Umbilical cord (tissue), 1 donor: ENCODE measurements at regions not wholly inside any gene's neighbourhood (a gene's known extent, or its start where the extent isn't known, plus 50 kb on each side); places are given as distances from the start of the nearest gene placed in this dataset.
A peak's percentile ranks its signal among the peaks of the same experiment; 100 is the strongest.

Experiments
- DNase-seq: peaks from one replicate; pipeline ENCODE4 v3.0.0-alpha.2; 2015; ENCODE audit warnings: low spot score

DNA sequence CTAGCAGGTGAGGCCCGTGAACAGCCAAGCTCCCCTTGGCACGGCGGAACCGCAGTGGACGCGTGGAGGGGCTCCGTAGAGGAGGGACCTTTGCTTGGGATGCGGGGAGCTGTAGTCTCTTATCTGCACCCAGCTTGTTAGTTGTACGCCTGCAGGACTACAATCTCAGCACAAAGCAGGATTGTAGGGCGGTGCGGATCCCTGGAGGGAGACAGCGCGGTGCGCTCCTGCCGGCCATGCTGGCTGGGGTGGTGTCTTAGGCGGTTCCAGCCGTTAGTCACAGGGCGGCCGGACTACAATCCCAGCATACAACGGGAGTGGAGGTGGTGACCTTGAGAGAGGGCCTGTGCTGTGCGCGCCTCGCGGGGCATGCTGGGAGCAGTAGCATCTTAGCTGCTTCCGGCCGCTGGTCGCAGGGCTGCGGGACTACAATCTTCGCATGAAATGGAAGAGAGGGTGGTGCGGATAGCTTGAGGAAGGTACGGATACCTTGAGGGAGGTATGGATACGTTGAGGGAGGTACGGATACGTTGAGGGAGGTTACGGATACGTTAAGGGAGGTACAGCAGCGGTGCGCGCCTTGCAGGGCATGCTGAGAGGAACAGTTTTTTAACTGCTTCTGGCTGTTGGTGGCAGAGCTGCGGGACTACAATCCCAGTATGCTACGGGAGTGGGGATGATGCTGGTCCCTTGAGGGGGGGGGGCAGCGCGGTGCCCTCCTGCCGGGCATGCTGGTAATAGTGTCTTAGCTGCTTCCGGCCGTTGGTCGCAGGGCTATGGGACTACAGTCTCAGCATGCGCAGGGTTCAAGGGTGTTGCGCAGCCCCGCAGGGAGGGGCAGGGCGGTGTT lies 1419.1 kb downstream of the UQCRFS1 start:
- peak; percentile 98 for DNase-seq

DNA sequence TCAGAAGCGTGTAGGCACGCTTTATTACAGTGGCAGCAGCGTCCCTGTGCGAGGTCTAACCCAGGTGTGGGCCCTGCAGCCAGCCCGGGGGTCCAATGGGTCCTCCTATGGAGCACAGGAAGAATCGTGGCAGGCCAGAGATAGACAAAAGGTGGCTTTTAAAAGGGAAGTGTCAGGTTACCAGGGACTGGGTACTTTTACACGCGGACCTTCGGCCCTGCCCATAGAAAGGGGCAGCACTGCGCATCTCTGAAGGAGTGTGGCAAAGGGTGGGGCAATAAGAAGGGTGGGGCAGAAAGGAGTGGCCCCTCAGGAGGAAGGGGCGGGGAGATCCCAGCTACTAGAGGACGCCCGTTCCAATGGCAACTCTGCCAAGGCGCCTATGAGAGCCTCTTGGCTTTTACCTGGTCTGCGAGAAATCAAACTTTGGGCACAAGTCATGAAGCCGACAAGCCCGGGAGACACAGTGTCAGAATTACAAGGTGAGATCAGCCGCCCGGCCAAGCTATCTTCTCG lies 1419.8 kb downstream of the UQCRFS1 start:
- DNase-seq = peak; percentile 85

DNA sequence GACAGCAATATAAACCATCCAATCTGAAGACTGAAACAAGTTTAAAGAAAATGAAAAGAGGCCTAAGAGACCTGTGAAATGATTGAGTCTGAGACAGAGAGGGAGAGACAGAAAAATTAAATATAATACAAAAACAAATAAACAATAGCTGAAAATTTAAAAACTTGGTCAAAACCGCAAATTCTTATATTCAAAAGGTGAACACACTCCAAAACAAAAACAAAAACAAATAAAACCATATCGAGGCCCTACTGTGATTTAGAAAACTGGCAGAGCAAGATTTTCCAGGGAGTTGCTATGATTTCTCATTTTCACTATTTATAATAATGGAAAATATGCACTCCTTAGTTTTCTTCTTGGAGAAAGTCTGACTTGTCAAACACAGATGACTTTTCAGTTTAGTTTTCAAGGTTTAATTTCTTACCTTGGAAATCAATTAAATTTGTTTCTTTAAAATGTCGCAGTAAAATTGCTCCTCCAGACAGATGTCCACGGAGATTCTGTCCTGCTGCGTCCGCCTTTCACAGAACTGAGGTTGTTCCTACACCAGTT lies 1420.3 kb downstream of the UQCRFS1 start:
- no peak for DNase-seq

DNA sequence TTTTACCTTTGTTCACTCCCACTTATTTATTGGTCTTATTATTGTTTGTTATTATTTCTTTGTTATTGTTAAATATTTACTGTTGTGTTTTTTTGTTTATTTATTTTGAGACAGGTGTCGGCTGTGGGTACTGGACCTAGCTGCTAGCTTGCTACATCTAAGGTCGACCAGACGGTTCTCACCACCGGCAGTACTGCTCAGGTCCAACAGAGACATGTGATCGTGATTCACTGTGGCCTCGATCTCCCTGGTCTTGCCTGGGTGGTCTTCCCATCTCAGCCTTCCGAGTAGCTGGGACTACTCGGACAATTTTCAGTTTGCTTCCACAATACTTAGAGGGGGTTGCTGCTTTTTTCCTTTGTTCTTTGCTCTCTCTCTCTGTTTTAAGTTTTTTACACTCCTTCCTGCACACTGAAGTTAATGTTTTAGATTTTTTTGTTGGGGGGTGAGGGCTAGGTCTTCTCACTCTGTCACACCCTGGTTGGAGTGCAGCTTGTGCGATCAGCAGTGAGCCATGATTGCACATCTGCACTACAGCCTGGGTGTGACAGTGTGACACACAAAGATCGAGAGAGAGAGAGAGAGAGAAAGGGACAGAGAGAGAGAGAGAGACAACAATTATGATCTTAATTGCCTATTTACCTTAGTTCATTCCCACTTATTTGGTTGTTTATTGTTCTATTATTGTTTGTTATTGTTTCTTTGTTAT lies 1432.4 kb downstream of the UQCRFS1 start:
- no peak for DNase-seq

DNA sequence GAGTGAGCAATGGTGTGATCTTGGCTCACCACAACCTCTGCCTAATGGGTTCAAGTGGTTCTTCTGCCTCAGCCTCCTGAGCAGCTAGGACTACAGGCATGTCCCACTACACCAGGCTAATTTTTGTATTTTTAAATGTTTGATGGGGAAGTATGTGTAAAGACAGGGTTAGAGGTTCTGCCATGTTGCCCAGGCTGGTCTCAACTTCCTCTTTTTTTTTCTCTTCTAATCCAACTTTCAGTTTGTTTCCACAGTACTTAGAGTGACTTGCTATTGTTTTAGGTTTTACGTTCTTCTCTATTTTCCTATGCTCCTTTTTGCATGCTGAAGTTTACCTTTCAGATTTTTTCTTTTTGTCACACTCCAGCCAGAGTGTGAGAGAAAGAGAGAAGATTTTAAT lies 1433.0 kb downstream of the UQCRFS1 start:
- no peak for DNase-seq

DNA sequence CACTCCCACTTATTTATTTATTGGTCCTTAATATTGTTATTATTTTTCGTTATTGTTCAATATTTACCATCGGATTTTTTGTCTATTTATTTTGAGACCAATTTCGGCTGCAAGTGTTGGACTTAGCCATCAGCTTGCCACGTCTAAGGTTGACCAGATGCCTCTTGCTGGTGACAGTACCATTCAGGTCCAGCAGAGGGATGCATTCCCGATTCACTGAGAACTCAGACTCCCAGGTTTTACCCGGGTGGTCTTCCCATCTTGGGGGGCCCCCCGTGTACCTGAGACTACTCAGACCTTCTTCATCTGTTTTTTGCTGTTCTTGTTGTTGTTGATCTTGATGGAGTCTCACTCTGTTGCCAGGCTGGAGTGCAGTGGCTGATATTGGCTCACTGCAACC lies 1435.2 kb downstream of the UQCRFS1 start:
- DNase-seq = no peak

DNA sequence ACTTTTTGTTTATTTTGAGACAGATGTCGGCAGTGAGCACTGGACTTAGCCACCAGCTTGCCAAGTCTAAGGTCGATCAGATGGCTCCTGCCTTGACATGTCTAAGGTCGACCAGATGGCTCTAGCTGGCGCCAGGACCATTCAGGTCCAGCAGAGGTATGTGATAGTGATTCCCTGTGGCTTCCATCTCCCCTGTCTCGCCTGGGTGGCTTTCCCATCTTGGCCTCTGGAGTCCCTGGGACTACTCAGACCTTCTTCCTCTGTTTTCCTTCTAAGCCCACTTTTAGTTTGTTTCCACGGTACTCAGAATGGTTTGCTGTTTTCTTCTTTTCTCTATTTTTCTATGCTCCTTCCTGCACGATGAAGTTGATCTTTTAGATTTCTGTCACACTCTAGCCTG lies 1435.7 kb downstream of the UQCRFS1 start:
- no peak for DNase-seq

DNA sequence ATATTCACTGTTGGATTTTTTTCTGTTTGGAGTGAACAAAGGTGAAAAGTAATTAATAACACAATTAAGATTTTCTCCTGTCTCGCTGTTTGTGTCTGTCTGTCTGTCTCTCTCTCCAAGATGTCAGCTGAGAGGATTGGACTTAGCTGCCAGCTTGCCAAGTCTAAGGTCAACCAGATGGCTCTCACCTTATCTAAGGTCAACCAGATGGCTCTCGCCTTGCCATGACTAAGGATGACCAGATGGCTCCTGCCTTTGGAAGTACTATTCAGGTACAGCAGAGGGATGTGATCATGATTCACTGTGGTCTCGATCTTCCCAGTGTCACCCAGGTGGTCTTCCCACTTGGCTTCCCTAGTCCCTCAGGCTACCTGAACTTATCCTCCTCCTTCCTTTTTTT lies 1436.4 kb downstream of the UQCRFS1 start:
- DNase-seq = no peak

DNA sequence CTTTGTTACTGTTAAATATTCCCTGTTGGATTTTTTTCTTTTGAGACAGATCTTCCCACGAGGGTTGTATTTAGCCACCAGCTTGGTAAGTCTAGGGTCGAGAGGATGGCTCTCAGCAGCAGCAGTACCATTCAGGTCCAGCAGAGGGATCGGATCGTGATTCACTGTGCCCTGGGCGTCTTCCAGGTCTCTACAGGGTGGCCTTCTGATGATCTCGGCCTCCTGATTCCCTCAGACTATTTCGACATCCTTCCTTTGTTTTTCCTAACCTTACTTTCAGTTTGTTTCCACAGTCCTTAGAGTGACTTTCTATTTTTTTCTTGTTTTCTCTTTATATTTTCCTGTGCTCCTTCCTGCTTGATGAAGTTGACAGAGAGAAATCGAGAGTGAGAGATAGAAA lies 1436.9 kb downstream of the UQCRFS1 start:
- DNase-seq = no peak

DNA sequence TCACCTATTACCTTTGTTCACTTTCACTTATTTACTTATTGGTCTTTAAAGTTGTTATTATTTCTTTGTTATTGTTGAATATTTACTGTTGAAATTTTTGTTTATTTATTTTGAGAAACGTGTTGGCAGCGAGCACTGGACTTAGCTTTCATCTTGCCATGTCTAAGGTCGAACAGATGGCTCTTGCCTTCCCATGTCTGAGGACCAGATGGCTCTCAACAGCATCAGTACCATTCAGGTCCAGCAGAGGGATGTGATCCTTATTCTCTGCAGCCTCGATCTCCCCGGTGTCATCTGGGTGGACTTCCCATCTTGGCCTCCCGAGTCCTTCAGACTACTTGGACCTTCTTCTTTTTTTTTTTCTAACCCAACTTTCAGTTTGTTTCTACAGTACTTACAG lies 1437.6 kb downstream of the UQCRFS1 start:
- DNase-seq = no peak

DNA sequence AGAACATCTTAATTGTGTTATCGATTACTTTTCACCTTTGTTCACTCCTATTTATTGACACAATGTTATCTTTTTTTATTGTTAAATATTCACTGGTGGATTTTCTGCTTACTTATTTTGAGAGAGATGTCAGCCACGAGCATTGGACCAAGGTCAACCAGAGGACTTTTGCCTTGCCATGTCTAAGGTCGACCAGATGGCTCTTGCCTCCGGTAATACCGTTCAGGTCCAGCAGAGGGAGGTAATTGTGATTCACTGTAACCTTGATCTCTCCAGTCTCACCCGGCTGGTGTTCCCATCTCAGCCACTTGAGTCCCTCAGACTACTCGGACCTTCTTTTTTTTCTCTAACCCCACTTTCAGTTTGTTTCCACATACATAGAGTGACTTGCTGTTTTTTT lies 1438.1 kb downstream of the UQCRFS1 start:
- DNase-seq = no peak

DNA sequence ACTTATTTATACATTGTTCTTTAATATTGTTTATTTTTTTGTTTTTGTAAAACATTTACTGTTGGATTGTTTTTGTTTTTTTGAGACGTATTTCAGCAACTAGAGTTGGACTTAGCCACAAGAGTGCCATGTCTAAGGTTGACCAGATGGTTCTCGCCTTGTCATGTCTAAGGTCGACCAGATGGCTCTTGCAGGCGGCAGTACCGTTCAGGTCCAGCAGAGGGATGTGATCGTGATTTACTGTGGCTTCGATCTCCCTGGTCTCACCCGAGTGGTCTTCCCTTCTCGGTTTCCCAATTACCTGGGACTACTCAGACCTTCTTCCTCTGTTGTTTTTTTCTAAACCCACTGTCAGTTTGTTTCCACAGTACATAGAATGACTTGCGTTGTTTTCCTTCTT lies 1438.6 kb downstream of the UQCRFS1 start:
- DNase-seq = no peak

DNA sequence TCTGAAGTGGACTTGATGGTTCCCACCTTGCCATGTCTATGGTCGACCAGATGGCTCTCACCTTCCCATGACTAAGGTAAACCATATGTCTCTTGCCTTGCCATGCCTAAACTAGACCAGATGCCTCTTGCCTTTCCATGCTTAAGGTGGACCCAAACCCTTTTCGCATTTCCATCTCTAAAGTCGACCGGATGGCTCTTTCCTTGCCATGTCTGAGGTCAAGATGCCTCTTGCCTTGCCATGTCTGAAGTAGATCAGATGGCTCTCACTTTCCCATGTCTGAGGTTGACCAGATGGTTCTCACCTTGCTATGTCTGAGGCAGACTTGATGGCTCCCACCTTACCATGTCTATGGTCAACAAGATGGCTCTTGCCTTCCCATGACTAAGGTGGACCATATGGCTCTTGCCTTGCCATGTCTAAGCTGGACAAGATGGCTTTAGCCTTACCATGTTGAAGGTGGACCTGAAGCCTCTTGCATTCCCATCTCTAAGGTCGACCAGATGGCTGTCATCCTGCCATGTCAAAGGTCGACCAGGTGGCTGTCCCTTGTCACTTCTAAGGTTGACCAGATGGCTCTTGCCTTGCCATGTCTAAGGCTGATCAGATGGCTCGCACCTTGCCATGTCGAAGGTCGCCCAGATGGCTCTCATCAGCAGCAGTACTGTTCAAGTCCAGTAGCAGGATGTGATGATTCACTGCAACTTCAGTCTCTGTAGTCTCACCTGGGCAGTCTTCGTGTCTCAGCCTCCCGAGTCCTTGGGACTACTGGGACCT lies 1439.4 kb downstream of the UQCRFS1 start:
- no peak for DNase-seq

DNA sequence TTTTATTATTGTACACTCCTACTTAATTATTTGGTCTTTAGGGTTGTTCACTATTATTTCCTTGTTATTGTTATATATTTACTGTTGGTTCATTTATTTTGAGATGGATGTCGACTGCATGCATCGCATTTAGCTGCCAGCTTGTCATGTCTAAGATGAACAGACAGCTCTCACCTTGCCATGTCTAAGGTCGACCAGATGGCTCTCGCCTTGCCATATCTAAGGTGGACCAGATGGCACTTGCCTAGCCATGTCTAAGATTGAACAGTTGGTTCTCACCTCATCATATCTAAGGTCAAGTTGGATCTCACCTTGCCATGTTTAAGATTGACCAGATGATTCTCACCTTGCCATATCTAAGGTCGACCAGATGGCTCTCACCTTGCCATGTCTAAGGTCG lies 1440.9 kb downstream of the UQCRFS1 start:
- DNase-seq = no peak

DNA sequence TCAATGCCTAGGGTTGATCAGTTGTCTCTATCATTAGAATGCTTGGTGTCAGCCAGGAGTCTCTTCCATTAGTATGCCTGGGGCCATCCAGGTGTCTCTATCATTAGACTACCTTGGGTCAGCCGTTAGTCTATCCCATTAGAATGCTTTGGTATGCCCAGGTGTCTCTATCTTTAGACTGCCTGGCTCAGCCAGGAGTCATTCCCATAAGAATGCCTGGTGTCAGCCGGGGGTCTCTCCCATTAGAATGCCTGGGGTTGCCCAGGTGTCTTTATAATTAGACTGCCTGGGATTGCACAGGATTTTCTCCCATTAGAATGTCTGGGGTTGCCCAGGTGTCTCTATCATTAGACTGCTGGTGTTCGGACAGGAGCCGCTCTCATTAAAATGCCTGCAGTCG lies 1442.9 kb downstream of the UQCRFS1 start:
- DNase-seq = no peak

DNA sequence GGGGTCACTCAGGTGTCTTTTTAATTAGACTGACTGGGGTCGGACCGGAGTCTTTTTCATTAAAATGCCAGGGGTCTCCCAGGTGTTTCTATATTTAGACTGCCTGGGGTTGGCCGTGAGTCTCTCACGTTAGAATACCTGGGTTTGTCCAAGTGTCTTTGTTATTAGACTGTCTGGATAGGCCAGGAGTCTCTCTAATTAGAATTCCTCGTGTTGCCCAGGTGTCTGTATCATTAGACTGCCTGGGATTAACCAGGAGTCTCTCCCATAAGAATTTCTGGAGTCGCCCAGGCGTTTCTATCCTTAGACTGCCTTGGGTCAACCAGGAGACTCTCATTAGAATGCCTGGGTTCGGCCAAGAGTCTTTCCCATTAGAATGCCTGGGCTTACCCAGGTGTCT lies 1445.7 kb downstream of the UQCRFS1 start:
- no peak for DNase-seq

DNA sequence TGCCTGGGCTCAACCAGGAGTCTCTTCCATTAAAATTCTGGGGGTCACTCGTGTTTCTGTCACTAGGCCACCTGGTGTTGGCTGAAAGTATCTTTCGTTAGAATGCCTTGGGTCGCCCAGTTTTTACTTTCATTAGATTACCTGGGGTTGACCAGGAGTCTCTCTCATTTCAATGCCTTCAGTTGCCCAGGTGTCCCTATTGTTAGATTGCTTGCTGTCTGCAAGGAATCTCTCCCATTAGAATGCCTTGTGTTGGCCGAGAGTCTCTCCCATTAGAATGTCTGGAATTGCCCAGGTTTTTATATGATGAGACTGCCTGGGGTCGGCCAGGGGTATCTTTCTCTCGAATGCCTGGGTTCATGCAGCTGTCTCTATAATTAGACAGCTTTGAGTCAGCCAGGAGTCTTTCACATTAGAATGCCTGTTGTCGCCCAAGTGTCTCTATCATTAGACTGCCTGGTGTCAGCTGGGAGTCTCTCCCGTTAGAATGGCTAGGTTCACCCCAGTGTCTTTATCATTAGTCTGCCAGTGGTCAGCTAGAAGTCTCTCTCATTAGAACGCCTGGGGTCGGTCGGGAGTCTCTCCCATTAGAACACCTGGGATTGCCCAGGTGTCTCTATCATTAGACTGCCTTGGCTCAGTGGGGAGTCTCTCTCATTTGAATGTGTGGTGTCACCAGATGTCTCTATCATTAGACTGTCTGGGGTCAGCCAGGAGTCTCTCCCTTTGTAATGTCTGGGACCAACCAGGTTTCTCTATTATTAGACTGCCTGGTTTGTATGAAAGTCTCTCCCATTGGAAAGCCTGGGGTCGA lies 1446.8 kb downstream of the UQCRFS1 start:
- no peak for DNase-seq

DNA sequence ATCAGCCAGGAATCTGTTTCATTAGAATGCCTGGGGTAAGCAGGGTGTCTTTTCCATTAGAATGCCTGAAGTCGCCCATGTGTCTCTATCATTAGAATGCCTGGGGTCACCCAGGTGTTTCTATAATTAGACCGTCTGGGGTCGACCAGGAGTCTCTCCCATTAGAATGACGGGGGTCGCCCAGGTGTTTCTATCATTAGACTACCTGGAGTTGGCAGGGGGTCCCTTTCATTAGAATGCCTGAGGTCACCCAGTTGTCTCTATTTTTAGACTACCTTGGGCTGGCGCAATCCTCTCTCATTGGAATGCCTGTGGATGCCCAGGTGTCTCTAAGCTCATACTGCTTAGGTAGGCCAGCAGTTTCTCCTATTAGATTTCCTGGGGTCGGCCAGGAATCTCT lies 1447.6 kb downstream of the UQCRFS1 start:
- no peak for DNase-seq

DNA sequence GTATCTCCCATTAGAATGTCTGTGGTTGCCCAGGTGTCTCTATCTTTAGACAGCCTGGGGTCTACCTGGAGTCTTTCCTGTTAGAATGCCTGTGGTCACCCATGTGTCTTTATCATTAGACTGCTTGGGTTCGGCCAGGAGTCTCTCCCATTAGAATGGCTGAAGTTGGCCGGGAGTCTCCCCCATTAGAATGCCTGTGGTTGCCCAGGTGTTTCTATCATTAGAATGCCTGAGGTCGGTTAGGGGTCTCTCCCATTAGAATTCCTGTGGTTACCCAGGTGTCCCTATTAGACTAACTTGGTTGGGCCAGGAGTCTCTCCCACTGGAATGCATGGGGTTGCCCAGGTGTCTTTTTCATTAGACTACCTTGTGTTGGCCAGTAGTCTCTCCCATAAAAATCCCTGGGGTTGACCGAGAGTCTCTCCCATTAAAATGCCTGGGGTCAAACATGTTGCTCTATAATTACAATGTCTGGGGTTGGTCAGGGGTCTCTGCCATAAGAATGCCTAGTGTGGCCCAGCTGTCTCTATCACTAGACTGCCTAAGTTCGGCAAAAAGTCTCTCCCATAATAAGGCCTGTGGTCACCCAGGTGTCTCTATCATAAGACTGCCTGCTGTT lies 1448.7 kb downstream of the UQCRFS1 start:
- DNase-seq = no peak

DNA sequence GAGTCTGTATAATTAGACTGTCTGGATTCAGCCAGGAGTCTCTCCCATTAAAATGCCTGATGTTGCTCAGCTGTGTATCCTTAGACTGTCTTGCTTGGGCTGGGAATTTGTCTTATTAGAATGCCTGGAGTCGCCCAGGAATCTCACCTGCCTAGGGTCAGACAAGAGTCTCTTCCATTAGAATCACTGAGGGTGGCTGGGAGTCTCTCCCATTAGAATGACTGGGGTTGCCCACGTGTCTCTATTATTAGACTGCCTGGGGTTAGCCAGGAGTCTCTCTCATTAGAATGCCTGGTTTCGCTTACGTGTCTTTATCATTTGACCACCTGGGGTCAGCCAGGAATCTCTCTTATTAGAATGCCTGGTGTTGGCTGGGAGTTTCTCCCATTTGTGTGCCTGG lies 1450.0 kb downstream of the UQCRFS1 start:
- DNase-seq = no peak

DNA sequence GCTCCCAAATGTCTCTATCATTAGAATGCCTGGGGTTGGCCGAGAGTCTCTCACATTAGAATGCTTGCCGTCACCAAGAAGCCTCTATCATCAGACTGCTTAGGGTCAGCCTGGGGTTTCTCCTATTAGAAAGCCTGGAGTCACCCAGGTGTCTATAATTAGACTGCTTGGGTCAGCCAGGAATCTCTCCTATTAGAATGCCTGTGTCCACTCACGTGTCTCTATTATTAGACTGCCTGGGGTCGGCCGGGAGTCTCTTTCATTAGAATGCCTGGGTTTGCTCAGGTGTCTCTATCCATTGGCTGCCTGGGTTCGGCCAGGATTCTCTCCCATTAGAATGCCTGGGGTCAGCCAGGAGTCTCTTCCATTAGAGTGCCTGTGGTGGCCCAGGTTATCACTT lies 1453.1 kb downstream of the UQCRFS1 start:
- no peak for DNase-seq
